Transverse colon (tissue), 4 donors: ENCODE measurements at regions not wholly inside any gene's neighbourhood (a gene's known extent, or its start where the extent isn't known, plus 50 kb on each side); places are given as distances from the start of the nearest gene placed in this dataset.

Source experiments
- CTCF ChIP-seq, 5 experiments: fragments of 200-600 bp in 3 of 5; fragments of 450-650 bp in 2 of 5; sonication (generic) in 3 of 5; IDR thresholded peaks; 1 replicate in 2 of 5; 2 replicates in 3 of 5; pipeline ENCODE4 v1.5.1; 2016 to 2017; ENCODE audit warnings: antibody characterized with exemption in 5 of 5, inconsistent platforms in 3 of 5, mild to moderate bottlenecking in 2 of 5, moderate library complexity in 1 of 5
- POLR2A ChIP-seq: fragments of 450-650 bp; IDR thresholded peaks from one replicate; pipeline ENCODE4 v1.6.1; 2016; ENCODE audit warnings: antibody characterized with exemption, mild to moderate bottlenecking, moderate library complexity
- POLR2AphosphoS5 ChIP-seq, 3 donors: sonication (generic); formaldehyde crosslinking; IDR thresholded peaks; one replicate each; pipeline ENCODE4 v1.6.1; 2016; ENCODE audit warnings: antibody characterized with exemption in 3 of 3

GRCh38 chr10:57035310-57035709 is 674.3 kb upstream of the ZWINT start:
- no peak for TF ChIP-seq CTCF (IDR thresholded peaks at IDR 0.05)
- TF ChIP-seq POLR2A = no peak
- TF ChIP-seq POLR2AphosphoS5 (IDR thresholded peaks at IDR 0.05) = no peak
